Omental fat pad (tissue), 3 donors: ENCODE measurements at regions not wholly inside any gene's neighbourhood (a gene's known extent, or its start where the extent isn't known, plus 50 kb on each side); places are given as distances from the start of the nearest gene placed in this dataset.

Experiments
- ATAC-seq: fragments of 150-250 bp; one replicate; pipeline ENCODE4 v1.9.1; 2016; ENCODE audit warnings: mild to moderate bottlenecking, moderate library complexity; ENCODE audit not compliant: low FRiP score
- DNase-seq: peaks from one replicate; pipeline ENCODE4 v3.0.0-alpha.2; 2019; ENCODE audit warnings: low spot score
- CTCF ChIP-seq, 3 donors: fragments of 450-650 bp; IDR thresholded peaks; one replicate each; pipeline ENCODE4 v1.5.1; 2016 to 2017; ENCODE audit warnings: antibody characterized with exemption in 3 of 3, mild to moderate bottlenecking in 3 of 3, moderate library complexity in 2 of 3

- DNase-seq (no peak), ATAC-seq (no peak)
- TF ChIP-seq CTCF (IDR thresholded peaks at IDR 0.05) = no peak
Measured at GRCh38 chr20:50400705-50401586, 109.2 kb upstream of the PTPN1 start.

- TF ChIP-seq CTCF (IDR thresholded peaks at IDR 0.05) = no peak
- ATAC-seq (no peak), DNase-seq (no peak)
Measured at GRCh38 chr20:50401587-50402418, 108.4 kb upstream of the PTPN1 start.

GRCh38 chr20:50403565-50404418 lies 106.4 kb upstream of the PTPN1 start:
- no peak for ATAC-seq
- no peak for TF ChIP-seq CTCF (IDR thresholded peaks at IDR 0.05)
- DNase-seq = no peak

- no peak for TF ChIP-seq CTCF (IDR thresholded peaks at IDR 0.05)
- DNase-seq (no peak), ATAC-seq (no peak)
Measured at GRCh38 chr20:50404419-50405234, 105.6 kb upstream of the PTPN1 start.

- TF ChIP-seq CTCF (IDR thresholded peaks at IDR 0.05) = no peak
- no peak for DNase-seq
- ATAC-seq = no peak
Measured at GRCh38 chr20:50405235-50405914, 104.8 kb upstream of the PTPN1 start.
